Fibroblast of skin of right biceps (primary cell): ENCODE measurements at regions not wholly inside any gene's neighbourhood (a gene's known extent, or its start where the extent isn't known, plus 50 kb on each side); places are given as distances from the start of the nearest gene placed in this dataset.
"Not testable (repeated sequence)": the region's sequence is repeated elsewhere in the genome, so short reads cannot be mapped to it uniquely, and the experiment has no call there.

Experiments
- DNase-seq: peaks from one replicate; pipeline ENCODE4 v3.0.0-alpha.2; 2013

DNA sequence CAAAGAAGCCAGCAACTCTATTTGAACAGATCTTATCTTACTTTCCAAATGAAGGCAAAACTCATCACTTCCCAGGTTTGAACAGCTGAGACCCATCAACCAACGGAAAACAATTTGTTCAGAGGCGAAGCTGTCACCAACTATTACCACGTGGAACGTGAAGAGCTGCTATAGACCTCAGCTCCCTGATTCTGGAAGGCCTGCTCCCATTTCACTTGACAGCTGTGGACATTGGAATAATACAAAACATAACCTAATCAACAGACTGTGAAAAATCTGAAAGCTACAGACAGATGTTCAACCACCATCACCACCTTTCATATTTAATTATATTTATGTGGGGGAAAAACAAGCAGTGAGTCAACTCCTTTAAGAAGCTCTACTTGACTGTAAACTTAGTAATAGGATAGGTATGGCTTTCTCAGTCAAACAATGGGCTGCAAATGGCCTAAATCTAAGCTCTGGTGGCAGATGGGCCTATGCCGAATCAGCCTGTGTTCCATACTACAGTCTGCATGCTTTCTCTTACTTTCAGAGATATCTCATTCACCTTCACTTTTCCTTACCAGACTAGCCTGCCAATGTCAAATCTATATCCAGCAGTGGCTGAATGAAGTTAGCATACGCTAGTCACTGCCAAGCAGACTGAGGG is 896.4 kb downstream of the TDRD15 start:
- peak; percentile 6 for DNase-seq

- DNase-seq = no peak
Measured at GRCh38 chr2:22027345-22028005, 903.7 kb downstream of the TDRD15 start.

DNA sequence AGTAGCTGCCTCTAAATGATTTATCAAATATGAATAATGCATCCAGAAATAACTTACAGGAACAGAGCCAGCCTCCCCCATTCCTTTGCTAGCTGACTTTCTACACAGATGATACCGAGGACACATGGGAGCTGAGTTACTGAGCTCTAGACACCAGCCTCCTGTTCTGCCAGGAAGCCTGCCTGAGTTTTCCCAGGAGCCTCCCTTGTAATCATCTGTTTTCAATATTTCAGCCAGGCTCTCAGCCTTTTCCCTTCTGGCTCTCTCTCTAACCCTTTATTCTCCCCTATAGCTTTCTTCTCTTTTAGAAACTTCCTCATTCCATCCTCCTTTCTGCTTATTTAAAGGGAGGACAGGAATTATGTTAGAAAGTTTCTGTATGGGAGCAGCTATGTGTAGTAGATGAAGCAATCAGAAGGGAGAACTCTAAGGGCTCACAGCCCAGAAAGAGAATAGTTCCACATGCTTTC is 911.6 kb downstream of the TDRD15 start:
- DNase-seq = peak; percentile 45

DNA sequence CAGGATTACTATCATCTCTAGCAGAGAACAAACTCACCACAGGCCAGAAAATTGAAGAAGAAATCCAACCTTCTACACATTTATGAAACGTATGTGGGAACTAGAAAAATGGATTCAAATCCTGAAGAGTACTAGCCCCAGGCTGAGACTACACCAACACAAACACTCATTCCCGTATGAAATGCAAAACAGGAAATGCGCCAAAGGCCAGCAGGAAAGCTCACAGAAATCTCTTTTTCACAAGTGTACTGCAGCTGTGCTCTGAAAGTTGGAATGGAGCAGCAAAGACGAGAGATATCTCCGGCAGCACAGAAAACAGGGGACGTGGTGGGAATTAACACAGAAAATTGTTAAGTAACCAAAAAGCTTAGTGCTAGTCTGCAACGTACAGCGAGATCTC is 913.5 kb downstream of the TDRD15 start:
- DNase-seq = peak; percentile 4

DNA sequence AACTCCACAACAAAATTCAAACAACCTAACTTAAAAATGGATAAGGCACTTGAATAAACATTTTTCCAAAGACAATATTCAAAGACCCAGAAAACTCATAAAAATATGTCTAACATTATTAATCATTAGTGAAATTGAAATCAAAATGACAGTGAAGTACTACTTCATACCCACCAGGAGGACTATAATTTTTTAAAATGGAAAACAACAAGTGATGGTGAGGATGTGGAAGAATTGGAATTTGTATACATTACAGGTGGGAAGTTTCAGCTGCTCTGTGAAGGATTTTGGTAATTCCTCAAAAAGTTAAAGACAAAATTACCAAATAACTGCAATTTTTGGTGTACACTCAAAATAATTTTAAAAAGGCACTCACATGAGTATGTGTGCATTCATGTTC is 920.0 kb downstream of the TDRD15 start:
- DNase-seq = no peak

GRCh38 chr2:22055784-22056620 is 932.2 kb downstream of the TDRD15 start:
- DNase-seq = no peak

GRCh38 chr2:22056621-22057132 is 932.9 kb downstream of the TDRD15 start:
- no peak for DNase-seq

DNA sequence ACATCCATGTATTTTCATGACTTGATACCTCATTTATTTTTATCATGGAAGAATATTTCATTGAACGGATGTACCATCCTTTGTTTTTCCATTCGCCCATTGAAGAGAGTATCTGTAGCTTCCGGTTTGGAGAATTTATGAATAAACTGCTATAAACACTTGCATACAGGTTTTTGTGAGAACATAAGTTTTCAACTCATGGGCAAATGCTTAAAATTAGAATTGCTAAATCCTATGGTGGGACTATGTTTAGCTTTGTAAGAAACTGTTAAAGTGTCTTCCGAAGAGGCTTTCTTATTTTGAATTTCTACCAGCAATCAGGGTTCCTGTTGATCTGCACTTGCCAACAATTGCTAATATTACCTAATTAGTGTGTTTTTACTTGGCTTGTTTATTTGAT is 938.9 kb downstream of the TDRD15 start:
- no peak for DNase-seq

- peak; percentile 31 for DNase-seq
Measured at GRCh38 chr2:22076454-22076853, 952.7 kb downstream of the TDRD15 start.

DNA sequence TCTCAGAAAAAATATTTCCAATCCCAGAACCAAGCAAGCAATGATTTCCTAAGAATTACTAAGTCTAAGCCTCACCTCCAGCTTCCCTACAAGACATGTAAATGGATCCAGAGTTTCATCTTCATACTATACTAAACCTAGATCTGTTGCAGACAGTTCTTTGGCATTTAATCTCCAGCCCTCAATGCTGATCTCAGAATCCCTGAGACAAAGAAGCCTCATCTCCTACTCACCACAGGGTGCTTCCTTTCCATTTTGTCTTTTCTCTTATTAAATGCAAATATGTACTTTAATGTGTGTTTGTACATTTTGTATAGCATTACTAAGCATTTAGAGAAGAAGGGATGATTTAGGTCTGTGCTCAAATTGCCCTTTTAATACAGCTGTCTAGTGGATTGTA is 954.9 kb downstream of the TDRD15 start:
- DNase-seq = peak; percentile 8

DNA sequence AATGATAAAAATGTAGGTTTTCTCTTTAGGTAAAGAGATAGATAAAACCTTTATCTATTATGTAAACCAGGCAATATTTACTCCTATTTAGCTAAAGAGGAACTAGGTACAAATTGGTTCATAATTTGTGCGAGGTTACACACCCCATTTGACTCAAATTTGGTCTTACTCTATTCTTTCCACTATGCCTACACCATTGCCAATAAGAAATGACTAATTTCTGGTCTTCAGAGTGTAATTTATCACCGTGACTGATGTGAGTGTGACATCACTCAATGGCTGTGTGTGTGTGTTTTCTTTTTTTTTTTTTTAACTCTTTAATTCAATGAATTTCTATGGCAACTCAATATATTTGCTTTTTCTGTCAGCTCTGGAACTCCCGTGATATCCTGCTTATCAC is 955.8 kb downstream of the TDRD15 start:
- DNase-seq = no peak

DNA sequence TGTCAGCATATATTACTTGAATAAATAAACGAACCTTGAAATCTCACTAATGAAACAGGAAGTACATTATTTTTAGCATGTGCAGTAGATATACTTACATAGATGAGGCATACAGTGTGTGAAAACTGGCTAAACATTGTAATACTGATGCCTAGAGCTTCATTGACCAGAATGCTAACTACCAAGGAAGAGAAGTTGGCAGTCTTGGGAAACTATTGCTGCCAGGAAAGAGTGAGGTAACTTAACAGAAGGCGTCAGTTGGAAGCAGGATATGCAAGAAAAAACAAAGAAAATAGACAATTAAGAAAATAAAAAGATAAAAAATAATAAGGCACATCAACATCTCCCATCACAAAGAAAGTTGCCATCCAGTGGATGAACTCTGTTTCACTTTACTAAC is 963.0 kb downstream of the TDRD15 start:
- DNase-seq = no peak

- not testable (repeated sequence) for DNase-seq
Measured at GRCh38 chr2:22103617-22104016, 979.8 kb downstream of the TDRD15 start.

DNA sequence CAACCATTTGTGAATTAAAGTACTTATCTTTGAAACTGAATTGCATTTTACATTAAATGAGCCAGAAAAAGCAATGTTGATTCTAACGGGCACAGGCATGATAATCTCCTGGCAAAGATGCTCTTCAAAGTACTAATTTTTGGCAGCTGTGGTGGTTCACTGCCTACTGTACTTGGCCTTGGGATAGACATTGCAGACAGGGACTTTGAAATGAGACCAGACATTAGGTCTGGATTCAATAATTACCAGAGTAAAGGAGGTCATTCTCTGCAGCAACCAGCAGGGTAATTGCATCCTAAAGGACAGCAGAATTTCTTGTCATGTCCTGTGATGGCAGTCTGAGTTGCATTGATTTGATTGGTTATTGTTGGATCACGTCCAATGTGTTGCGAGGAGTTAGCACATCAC is 986.5 kb downstream of the TDRD15 start:
- DNase-seq = peak; percentile 1

GRCh38 chr2:22124003-22124402 is 1000.2 kb downstream of the TDRD15 start:
- no peak for DNase-seq

- no peak for DNase-seq
Measured at GRCh38 chr2:22126106-22126505, 1002.3 kb downstream of the TDRD15 start.

GRCh38 chr2:22126978-22127377 is 1003.2 kb downstream of the TDRD15 start:
- DNase-seq = no peak

DNA sequence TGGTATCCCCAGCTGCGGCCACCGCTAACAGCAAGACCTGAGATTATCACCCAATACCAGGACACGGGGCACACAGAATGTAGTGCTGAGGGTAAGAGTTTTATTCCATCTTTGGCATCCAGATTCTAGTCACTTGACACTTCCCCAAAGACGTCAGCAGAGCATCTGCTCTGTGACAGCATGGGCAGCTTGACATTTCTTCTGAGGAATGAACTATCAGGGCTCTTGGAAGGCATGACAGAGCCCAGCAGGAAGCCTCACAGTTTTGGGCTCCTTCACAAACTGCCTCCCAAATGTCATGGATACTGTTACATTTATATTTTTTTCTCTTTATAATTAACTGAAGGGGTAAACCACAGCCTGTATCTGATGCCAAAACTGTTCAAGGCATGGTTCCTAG is 1010.7 kb downstream of the TDRD15 start:
- no peak for DNase-seq

GRCh38 chr2:22136446-22136845 is 1012.7 kb downstream of the TDRD15 start:
- DNase-seq = no peak

- no peak for DNase-seq
Measured at GRCh38 chr2:22143840-22144239, 1020.1 kb downstream of the TDRD15 start.

- no peak for DNase-seq
Measured at GRCh38 chr2:22153931-22154613, 1030.3 kb downstream of the TDRD15 start.

GRCh38 chr2:22156661-22157060 is 1032.9 kb downstream of the TDRD15 start:
- DNase-seq = not testable (repeated sequence)

GRCh38 chr2:22167256-22167655 is 1043.5 kb downstream of the TDRD15 start:
- DNase-seq = no peak
